HG02678 (cell line): ENCODE measurements at regions not wholly inside any gene's neighbourhood (a gene's known extent, or its start where the extent isn't known, plus 50 kb on each side); places are given as distances from the start of the nearest gene placed in this dataset.
"Not testable (repeated sequence)": the region's sequence is repeated elsewhere in the genome, so short reads cannot be mapped to it uniquely, and the experiment has no call there.

ENCODE experiments used
- ATAC-seq: cut with Tn5 transposase; IDR thresholded peaks from one replicate; pipeline ENCODE4 v1.9.1; 2021; ENCODE audit warnings: mild to moderate bottlenecking, moderate library complexity; ENCODE audit not compliant: unreplicated experiment

DNA sequence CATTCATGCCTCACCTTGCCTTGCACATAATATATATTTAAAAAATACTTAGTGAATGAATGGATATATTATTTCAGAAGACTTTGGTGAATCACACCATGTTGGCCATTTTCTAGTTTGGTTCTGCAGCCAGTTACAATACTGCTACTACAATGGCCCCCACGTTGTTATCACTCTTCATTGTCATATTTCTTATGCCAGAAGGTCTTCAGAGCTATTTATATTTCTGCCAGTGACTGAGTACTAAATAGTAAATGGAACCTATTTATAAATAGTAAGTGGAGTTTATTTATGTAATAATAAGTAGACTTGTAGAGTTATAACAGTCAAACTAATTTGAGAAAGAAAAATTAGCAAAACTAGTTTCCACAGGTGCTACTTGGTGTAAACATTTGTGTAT, 516.6 kb upstream of the SYT4 start:
- no peak for ATAC-seq

DNA sequence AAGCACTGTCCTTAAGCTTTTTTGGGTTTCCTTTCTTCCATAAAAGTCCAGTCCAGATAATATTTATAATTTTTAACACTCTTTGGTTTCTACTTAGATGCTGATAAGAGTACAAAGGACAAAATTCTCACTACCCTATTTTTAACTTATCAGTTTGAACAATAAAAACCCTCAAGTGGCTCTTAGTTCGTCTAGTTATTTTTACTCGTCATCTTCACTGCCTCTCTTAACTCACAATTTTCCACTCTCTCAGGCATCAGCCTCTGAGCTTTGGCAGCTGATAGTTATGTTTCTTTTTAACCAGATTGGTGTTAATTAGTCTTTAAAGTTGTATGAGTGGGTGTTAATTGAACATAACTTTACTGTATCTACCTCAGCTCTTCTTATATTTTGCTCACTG, 517.1 kb upstream of the SYT4 start:
- ATAC-seq: no peak

DNA sequence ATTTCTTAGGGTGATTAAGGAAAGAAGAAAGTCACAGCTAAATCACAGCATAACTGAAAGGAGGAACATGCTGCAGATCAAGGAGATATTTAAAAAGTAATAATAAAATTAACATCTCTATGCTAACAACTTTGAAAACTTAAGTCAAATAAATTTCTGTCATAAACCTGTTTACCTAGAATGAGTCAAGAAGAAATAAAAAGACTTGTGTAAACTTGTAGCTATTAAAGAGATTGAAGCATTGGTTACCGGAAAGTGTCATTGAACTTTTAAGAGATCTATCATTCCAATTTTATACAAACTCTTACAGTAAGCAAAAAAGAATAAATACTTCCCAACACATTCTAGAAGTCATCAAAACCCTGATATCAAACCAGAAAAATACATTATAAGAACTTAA, 520.1 kb upstream of the SYT4 start:
- ATAC-seq: no peak

DNA sequence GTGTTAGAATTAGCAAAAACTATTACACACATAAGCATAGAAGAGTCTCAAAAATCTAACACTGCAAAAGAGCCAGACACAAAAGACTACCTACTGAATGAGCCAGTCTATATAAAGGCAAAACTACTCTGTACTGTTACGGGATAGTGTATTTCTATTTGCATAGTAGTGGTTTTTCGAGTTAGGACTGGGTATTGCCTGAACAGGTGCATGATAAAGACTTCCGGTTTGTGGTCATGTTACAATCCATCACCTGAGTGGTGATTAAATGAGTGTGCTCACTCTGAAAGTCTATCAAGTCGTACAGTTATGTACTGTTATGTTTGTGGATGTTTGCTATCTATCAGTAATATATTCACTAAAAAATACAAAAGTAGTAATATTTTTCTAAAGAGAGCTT, 523.3 kb upstream of the SYT4 start:
- no peak for ATAC-seq

DNA sequence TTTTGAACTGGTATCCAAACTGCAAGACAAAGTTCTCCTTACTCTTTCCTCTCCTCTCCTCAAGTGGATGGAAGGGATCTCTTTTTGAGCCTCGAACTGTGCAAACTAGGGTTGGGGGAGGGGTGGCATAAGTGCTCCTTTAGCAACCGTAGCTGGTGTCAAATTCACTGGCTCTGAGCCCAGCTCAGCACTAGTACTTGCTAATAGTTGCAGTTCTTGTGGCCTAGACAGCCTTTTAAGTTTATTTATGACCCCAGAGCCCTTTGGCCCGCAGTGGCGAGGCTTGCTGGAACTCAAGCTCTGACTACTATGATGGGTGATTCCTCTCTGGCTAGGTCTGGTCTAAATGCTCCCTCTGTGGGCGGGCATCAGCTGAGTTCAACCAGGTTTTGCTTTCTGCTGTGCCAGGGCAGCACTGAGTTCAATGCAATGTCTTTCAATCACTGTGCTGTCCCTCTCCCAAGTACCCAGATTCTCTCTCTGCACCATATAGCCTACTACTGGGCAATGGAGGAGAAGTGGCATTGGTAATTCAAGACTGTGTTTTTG, 528.4 kb upstream of the SYT4 start:
- no peak for ATAC-seq

DNA sequence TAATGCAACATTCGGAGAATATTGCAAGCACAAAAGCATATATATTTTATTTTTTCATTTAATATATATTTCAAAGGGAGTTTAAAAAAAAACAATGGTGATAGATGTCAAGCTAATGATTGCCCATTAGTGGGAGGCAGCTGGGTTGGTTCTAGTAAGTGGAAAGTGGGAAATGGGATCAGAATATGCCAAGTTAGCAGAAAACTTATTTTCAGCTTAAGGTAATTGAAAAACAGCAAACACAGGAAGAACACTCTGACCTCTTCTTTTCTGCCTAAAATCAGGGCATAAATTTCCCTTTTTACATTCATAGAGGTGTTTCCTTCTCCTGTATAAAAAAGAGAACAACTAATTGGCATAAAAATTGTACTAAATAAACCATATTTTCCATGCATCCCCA, 535.3 kb upstream of the SYT4 start:
- no peak for ATAC-seq

DNA sequence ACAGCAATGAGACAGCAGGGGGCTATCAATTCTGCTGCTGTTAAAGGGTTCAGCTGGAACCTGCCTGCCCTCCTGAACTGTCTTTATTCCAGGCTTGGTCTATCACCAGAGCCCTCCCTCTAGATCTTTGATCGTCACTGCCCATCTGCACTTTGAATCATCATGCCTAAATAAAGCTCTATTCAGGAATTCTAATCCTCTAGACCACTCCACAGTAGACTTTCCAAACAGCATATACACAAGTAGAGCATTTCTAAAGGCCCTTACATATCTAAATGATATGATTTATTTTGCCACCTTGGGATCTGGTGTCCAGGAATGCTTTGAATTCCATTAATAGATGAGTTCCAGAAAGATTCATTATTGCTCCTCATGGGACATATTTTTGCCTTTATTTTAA, 542.1 kb upstream of the SYT4 start:
- no peak for ATAC-seq

DNA sequence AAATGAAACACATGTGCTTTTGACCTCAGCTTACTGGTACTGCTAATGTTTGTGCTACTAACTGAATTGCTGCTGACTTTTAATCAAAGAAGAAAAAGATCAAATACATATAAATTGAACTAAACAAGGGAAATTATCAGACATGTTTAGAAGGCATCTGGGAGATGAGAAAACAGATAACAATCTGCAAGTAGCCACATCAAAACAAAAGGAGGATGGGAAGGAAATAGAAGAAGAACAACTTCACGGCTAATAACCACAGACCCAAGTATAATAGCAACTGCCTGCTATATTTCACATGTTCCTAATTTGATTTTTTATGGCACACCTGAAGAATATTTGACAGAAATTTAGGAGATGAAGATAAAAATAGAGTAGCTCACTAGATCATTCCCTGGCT, 542.6 kb upstream of the SYT4 start:
- ATAC-seq: no peak

DNA sequence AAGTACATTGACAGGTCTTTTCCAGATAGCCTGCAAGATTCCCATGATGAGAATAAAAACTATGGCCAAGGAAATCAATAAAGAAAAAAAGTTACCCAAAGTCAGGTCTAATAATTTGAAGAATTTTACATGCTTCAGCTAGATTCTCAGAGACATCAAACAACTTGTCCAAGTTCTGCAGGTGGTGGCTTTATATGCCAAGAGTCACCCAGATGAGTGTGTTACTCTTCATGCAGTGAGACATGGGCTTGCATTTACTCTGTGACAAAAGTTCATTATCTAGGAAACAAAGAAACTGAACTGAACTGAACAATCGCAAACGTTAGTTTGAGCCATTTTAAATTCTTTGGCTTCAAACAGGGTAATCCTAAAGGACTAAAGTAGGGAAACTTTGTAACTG, 548.5 kb upstream of the SYT4 start:
- no peak for ATAC-seq

DNA sequence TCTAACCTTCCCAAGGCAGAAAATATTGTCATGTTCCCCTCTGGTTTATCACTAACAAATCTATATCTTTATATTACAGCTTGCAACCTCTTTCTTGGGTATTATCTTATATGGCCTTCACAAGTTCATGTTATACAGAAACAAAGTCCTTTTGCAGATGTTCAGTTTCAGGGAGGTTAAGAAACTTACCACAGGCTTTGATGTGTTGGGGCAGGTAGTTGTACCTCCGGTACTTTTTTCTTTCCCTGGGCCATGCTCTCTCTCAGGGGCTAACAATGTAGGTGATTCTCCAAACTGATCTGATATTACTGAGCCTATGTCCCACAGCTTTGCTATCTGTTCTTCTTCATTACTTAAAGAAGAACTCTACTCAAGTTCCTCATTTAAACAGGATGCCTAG, 548.9 kb upstream of the SYT4 start:
- no peak for ATAC-seq

DNA sequence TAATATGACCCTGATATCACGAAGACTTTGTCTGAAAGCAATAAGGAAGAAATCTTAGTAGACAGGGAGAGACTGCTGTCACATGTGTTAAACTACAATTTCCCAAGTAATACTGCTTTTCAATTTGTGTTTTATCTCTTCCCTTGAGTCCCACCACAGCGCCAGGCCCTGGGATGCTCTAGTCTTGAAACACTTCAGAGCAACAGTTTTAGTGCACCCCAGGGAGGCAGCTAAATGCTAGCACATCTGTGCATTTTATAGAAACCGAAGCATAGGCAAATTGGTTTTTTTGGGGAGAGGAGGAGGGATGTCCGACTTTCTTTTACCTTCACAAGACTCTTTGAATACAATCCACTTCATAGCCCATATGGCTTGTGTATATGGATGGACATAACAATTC, 550.0 kb upstream of the SYT4 start:
- no peak for ATAC-seq

DNA sequence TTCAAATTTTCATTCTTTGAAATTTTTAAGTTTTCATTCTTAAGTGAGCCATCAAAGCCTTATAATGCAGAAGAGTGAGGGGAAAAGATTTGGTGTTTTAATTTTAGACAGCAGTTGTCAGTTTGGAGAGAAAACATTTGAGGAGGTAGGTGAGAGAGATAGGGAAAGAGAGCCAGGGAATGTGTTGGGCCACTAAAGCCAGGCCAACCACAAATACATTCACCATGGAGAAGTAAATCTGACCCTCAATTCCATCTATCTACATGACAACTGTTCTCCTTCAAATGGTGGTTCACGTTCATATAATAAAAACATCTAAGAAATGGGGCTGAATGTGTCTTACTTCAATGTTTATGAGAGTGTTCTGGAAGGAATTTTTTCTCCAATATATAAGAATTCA, 553.0 kb upstream of the SYT4 start:
- no peak for ATAC-seq

DNA sequence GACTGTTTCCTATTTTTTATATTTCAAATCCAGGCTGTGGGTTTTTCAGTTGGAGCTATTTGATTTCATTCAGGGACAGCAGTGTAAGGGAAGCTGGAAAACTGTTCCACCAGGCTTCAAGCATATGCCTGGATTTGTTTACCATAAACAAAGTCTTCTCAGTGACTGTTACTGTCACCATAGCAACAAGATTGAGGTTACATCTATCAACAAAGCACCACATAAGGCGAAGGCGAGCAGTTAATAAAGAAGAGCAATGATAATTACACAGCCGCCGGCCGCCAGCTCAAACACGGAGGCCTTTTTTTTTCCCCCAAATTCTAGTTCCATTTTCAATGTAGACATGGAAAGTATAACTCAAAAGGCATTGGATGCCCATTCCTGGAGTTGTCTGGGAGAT, 553.7 kb upstream of the SYT4 start:
- ATAC-seq: no peak

DNA sequence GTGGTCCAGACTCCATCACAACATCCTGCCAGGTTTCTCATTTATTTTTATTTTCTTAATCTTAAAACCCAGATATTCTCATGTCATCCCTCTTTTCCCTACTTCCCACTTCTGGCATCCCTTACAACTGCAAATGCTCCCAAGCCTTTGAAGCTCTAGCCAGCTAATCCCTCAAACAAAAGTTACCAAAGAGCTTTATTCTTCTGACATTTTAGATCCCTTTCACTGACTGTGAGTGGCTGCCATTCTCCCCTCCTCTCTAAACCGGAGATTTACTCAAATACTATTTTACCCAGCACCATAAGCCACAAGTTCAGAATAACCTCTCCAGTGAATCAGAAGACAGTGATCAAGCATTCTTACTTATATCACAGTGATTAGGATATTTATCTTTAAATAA, 569.0 kb upstream of the SYT4 start:
- no peak for ATAC-seq

DNA sequence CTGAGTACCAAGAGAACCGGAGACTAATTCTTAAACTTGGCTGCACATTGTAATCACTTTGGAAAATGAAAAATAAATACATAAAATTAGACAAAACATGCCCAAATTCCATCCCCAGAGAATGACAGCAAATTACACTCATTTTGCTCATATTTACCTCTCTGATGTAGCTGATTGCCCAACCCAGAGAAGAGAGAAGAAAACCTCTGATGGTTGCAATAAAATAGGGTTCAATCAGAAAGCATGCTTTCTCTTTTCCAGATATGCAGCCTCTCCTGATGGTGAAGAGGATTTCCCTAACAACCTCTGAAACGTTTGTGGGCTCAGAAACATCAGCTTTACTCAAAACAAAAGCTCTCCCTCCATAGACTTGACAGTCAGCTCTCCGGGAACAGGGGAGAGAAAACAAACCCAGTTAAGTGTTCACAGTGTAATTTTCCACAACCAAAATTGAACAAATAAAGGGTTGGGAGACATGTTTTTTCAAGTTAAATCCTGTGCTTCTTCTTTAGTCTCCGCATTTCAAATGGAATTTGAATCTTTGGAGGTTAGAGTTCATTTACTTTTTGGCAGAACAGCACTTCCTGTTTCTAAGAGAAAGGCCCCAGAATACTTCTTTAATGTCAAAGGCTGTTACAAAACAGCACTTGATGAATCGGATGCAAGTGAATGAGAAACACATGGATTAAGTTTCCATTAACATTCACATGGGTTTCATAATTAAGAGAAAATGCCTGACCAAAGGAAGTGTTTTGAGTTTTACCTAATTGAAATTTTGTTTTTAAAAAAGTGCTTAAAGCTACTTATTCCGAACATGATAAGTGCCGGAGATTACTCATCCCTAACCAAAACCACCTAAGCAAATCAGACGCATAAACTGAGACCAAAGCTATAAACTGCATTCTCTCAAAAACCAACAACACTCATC, 570.1 kb upstream of the SYT4 start:
- no peak for ATAC-seq

DNA sequence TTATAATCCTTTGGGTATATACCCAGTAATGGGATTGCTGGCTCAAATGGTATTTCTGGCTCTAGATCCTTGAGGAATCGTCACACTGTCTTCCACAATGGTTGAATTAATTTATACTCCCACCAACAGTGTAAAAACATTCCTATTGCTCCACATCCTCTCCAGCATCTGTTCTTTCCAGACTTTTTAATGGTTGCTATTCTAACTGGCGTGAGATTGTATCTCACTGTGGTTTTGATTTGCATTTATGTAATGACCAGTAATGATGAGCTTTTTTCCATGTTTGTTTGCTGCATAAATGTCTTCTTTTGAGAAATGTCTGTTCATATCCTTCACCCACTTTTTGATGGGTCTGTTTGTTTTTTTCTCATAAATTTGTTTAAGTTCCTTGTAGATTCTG, 572.5 kb upstream of the SYT4 start:
- ATAC-seq: not testable (repeated sequence)

DNA sequence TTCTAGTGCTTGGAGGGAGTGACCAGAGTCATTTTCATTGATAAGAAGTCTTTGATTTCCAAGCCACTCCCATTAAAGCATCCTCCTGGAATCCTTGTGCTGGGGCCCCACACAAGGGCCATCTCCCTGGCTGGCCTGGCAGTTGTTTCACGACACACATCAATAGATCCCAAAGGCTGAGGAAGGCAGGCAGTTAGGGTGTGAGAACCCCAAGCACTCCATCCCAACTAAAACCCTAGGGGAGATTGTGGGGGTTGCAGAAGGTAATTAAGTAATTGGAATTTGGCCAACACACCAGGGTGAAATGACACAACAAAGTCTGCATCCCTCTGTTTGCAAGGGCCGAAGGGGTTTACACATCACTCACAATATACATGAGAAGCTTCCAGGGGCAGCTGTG, 578.1 kb upstream of the SYT4 start:
- no peak for ATAC-seq

DNA sequence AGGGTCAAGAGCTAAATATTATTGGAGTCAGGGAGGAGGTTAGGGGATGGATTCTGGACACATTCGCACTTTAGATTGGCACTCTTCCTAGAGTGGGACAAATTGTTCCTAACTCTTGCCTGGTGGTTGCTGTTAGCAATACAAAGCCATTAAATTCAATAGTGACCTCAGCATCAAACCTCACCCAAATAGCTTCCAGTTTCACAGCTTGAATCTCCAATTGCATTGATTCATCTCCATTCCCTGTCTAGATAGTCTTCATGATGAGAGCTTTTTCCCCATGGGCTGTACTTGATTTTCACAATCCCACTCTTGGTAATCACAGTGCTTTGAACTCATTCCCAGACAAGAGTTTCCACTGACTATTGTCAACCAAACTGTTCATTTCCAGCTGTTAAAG, 585.9 kb upstream of the SYT4 start:
- no peak for ATAC-seq

DNA sequence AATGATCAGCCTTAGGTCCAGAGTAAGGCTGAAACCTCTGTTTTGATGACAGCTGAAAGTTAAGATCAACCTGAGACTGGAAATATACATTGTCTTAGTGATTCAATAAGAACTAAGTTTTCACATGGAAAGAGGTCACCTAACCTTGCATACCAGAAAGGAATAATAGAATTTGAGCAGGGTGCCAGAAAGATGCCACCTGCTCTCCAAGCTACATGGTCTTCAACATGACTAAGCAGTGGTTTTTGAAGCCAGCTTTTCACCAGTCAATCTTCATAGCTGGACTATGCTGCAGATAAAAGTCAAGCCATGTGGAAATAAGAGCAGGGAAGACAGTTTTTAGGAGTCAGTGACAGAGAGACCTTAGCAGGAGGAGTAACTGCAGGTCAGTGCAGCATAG, 589.4 kb upstream of the SYT4 start:
- no peak for ATAC-seq

DNA sequence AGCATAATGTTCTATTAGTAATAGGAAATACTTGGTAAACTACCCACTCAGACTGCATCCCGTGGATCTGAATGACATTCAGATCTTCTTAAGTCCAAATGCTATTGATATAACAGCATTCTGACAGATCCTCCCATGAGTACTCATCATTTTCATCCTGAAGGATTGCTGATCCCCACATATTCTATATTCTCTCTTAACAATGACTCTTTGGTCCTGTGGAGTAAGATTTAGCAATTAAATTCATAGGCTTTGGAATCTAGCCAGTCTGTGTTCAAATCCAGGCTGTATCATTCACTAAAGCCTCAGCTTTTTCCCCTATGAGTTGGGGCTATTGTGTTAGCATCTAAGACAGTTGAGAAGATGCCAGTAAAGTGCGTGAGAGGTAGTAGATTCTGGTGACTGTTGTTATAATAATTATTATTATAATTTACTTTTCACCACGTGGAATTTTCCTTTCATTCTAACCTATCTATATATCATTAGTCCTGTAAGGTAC, 591.3 kb upstream of the SYT4 start:
- no peak for ATAC-seq

DNA sequence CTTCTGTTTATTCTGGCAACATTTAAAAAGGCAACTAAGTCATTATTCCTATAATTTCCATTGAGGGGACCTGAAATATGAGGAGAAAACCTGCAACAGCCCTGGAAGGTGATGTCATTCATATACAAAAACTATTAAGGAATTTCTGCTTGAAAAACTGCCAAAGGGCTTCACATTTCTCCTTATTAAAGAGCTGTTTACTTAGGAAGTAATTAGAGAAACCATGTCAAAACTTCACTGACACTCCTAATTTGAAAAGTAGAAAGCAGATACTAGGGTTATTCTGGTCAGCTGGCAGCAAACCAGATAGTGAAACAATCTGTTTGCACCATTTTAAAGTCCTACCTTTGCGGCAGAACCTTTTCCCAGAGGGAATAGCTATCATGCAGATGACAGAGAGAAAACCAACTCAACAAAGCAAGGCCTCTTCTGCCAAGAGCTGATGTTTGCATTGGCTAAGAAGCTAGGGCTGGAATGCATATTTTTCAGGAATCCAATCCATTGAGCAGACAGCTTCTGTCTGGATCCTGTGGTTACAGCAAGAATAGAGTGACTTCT, 592.2 kb upstream of the SYT4 start:
- ATAC-seq: no peak

DNA sequence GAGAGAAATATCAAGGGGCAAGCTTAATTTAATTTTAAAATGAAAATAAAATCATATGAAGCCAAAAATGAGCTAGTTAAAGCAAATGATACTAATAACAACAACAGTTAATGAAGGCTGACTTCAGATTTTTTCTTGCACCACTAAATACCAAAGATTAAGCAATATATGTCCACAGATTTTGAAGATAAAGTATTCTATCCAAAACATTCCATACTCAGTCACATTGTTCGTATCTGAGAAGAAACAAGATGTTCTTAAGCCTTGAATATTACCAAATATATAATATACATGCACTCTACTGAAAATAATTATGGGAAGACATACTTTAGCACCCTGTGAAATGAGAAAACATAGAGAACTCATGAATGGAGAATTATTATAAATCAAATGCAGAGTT, 593.3 kb upstream of the SYT4 start:
- no peak for ATAC-seq
